VCaP (cell line): ENCODE measurements at regions not wholly inside any gene's neighbourhood (a gene's known extent, or its start where the extent isn't known, plus 50 kb on each side); places are given as distances from the start of the nearest gene placed in this dataset.

Source experiments
- H3K27ac ChIP-seq: fragments of 450-650 bp; 2 replicates; pipeline ENCODE4 v1.5.1; 2017
- CTCF ChIP-seq: fragments of 450-650 bp; conservative IDR thresholded peaks from 2 replicates; pipeline ENCODE4 v1.5.1; 2017; ENCODE audit warnings: mild to moderate bottlenecking, moderate library complexity

- H3K27ac ChIP-seq, result no peak overlapping the region
- no peak for TF ChIP-seq CTCF
These were observed 406.4 kb downstream of the ZSWIM6 start for GRCh38 chr5:61738446-61738845.

GRCh38 chr5:61744690-61745619, 412.9 kb downstream of the ZSWIM6 start:
- 0 out of 2 replicates have a peak overlapping the region, but pooled peaks have one; percentile 20 for H3K27ac ChIP-seq
- no peak for TF ChIP-seq CTCF

GRCh38 chr5:61746831-61747575, 414.9 kb downstream of the ZSWIM6 start:
- H3K27ac ChIP-seq, result no peak overlapping the region
- no peak for TF ChIP-seq CTCF

- no peak for TF ChIP-seq CTCF
- H3K27ac ChIP-seq, result no peak overlapping the region
These were observed 416.1 kb downstream of the ZSWIM6 start for GRCh38 chr5:61748121-61748520.

- TF ChIP-seq CTCF, result no peak
These were observed 416.6 kb downstream of the ZSWIM6 start for GRCh38 chr5:61748651-61749050.

GRCh38 chr5:61752588-61752987, 420.5 kb downstream of the ZSWIM6 start:
- no peak overlapping the region for H3K27ac ChIP-seq
- TF ChIP-seq CTCF, result no peak

More at GRCh38 chr5:61748651-61749050, 416.6 kb downstream of the ZSWIM6 start:
- no peak overlapping the region for H3K27ac ChIP-seq

- no peak overlapping the region for H3K27ac ChIP-seq
- no peak for TF ChIP-seq CTCF
These were observed 422.7 kb downstream of the ZSWIM6 start for GRCh38 chr5:61754792-61755191.
